ENCODE measurements at regions not wholly inside any gene's neighbourhood (a gene's known extent, or its start where the extent isn't known, plus 50 kb on each side); places are given as distances from the start of the nearest gene placed in this dataset.
"Not testable (repeated sequence)": the region's sequence is repeated elsewhere in the genome, so short reads cannot be mapped to it uniquely, and the experiment has no call there.

GRCh38 chr10:35973912-35974591 lies 332.0 kb upstream of the FZD8 start:
- not testable (repeated sequence) for TF ChIP-seq EZH2 (IDR thresholded peaks at IDR 0.05; ENCODE audit: borderline replicate concordance, low read depth, low read length, poor library complexity, severe bottlenecking); CTCF (conservative IDR thresholded peaks at IDR 0.05; ENCODE audit: low read depth, low read length)

All from A673 (cell line).